B cell (primary cell): ENCODE measurements at regions not wholly inside any gene's neighbourhood (a gene's known extent, or its start where the extent isn't known, plus 50 kb on each side); places are given as distances from the start of the nearest gene placed in this dataset.

Experiments used
- ATAC-seq: fragments of 200-7000 bp; cut with Tn5 transposase; one replicate; pipeline ENCODE4 v1.10.0; 2021; ENCODE audit warnings: low read depth, mild to moderate bottlenecking, moderate number of reproducible peaks, moderate library complexity
- CTCF ChIA-PET: fragments of 350-600 bp; sonication (Branson Sonifier 250); formaldehyde crosslinking; loops from one replicate; lab custom pipeline; 2021; ENCODE audit warnings: antibody characterized with exemption, inconsistent platforms; lab: Charles Lee
- POLR2A ChIA-PET: fragments of 350-600 bp; sonication (Branson Sonifier 250); formaldehyde crosslinking; loops from one replicate; lab custom pipeline; 2021; ENCODE audit warnings: antibody characterized with exemption; lab: Charles Lee
- DNase-seq: peaks from one replicate; pipeline ENCODE4 v3.0.0; 2013
- H2AFZ ChIP-seq: 2 replicates; pipeline ENCODE4 v1.6.1; 2012; ENCODE audit warnings: mild to moderate bottlenecking, low read depth, low read length; ENCODE audit not compliant: insufficient read depth, poor library complexity, severe bottlenecking
- H3K27ac ChIP-seq, 2 donors: 1 replicate in 1 of 2; 2 replicates in 1 of 2; pipeline ENCODE4 v1.5.1; 2012 to 2013; ENCODE audit warnings: low read length in 2 of 2, mild to moderate bottlenecking in 2 of 2, moderate library complexity in 1 of 2
- H3K27me3 ChIP-seq, 4 experiments: fragments of 200-600 bp in 1 of 4; sonication (generic) in 1 of 4; replicated peaks in 1 of 4; 1 replicate in 2 of 4; 2 replicates in 2 of 4; pipeline versions ENCODE4 v1.6.1 to v1.7.0; 2013 to 2016; ENCODE audit warnings: low read length in 3 of 4, mild to moderate bottlenecking in 2 of 4, mixed read lengths in 1 of 4, moderate library complexity in 1 of 4; ENCODE audit not compliant: insufficient read depth in 4 of 4, control insufficient read depth in 3 of 4; ENCODE audit errors: control extremely low read depth in 1 of 4
- H3K36me3 ChIP-seq, 2 experiments: replicated peaks in 1 of 2; 1 replicate in 1 of 2; 2 replicates in 1 of 2; pipeline versions ENCODE4 v1.6.1 to v1.7.1; 2013; ENCODE audit warnings: low read length in 1 of 2; ENCODE audit not compliant: insufficient read depth in 2 of 2, control insufficient read depth in 1 of 2; ENCODE audit errors: control extremely low read depth in 1 of 2, extremely low read depth in 1 of 2
- H3K4me1 ChIP-seq, 2 donors: fragments of 200-600 bp in 1 of 2; sonication (generic) in 1 of 2; 1 replicate in 1 of 2; 2 replicates in 1 of 2; pipeline versions ENCODE4 v1.5.1 to v1.6.1; 2013 to 2017; ENCODE audit warnings: low read length in 2 of 2; ENCODE audit not compliant: control insufficient read depth in 2 of 2, insufficient read depth in 2 of 2
- H3K4me2 ChIP-seq: replicated peaks from 2 replicates; pipeline ENCODE3; 2012; ENCODE audit warnings: mild to moderate bottlenecking, low read depth, low read length; ENCODE audit not compliant: poor library complexity, severe bottlenecking
- H3K4me3 ChIP-seq, 5 experiments: fragments of 200-600 bp in 1 of 5; sonication (generic) in 1 of 5; 1 replicate in 3 of 5; 2 replicates in 2 of 5; pipeline versions ENCODE4 v1.5.1 to v1.7.0; 2011 to 2016; ENCODE audit warnings: low read length in 4 of 5, mild to moderate bottlenecking in 4 of 5, low read depth in 2 of 5, control low read depth in 1 of 5, moderate library complexity in 1 of 5; ENCODE audit not compliant: insufficient read depth in 1 of 5; ENCODE audit errors: control extremely low read depth in 1 of 5, extremely low read depth in 1 of 5
- H3K79me2 ChIP-seq: fragments of 200-600 bp; sonication (generic); one replicate; pipeline ENCODE4 v1.6.0; 2016; ENCODE audit warnings: low read length; ENCODE audit not compliant: control insufficient read depth, insufficient read depth
- H3K9ac ChIP-seq: fragments of 200-600 bp; sonication (generic); 2 replicates; pipeline ENCODE4 v1.6.1; 2017; ENCODE audit warnings: mild to moderate bottlenecking, low read length, moderate library complexity
- H3K9me3 ChIP-seq, 3 donors: one replicate each; pipeline versions ENCODE4 v1.6.1 to v1.7.1; 2013; ENCODE audit warnings: low read length in 2 of 3; ENCODE audit not compliant: control insufficient read depth in 2 of 3, insufficient read depth in 1 of 3; ENCODE audit errors: control extremely low read depth in 1 of 3
- H4K20me1 ChIP-seq: 2 replicates; pipeline ENCODE4 v1.6.0; 2012; ENCODE audit warnings: mild to moderate bottlenecking, low read length; ENCODE audit not compliant: insufficient read depth, control insufficient read depth, poor library complexity, severe bottlenecking
- H3K27ac Mint-ChIP-seq: one replicate; pipeline ENCODE4 v1.8.0; 2021; ENCODE audit warnings: mixed read lengths
- H3K27me3 Mint-ChIP-seq: one replicate; pipeline ENCODE4 v1.8.0; 2021; ENCODE audit warnings: mixed read lengths
- H3K4me1 Mint-ChIP-seq: one replicate; pipeline ENCODE4 v1.8.0; 2021; ENCODE audit warnings: mixed read lengths
- H3K4me3 Mint-ChIP-seq: one replicate; pipeline ENCODE4 v1.8.0; 2021; ENCODE audit warnings: mixed read lengths
- H3K9me3 Mint-ChIP-seq: one replicate; pipeline ENCODE4 v1.8.0; 2022; ENCODE audit warnings: mixed read lengths; ENCODE audit not compliant: insufficient read depth
- CTCF ChIP-seq: fragments of 200-600 bp; IDR thresholded peaks from one replicate; pipeline ENCODE4 v1.8.0; 2022; ENCODE audit warnings: antibody characterized with exemption, mild to moderate bottlenecking
- EZH2 ChIP-seq: IDR thresholded peaks from 2 replicates; pipeline ENCODE4 v1.6.1; 2012; ENCODE audit warnings: borderline replicate concordance, low read depth, mild to moderate bottlenecking, moderate library complexity, low read length; ENCODE audit not compliant: insufficient read depth, poor library complexity, severe bottlenecking
- WGBS: methylation state at CpG from one replicate; pipeline ENCODE4 v1.1.5; 2013; ENCODE audit warnings: missing lambda C conversion rate; ENCODE audit not compliant: insufficient coverage; 5-methylcytosine and 5-hydroxymethylcytosine counted together
- intact Hi-C: fragments of 100-400 bp; cut with micrococcal nuclease; formaldehyde crosslinking; loops from one replicate; pipeline ENCODE4 v1.10.0; 2022

- peak; percentile 60 for DNase-seq
- no CpG with 5 or more reads among the region's 3 CpGs for WGBS
- CTCF ChIA-PET: interaction anchor here (1.0 to 3.2 kb wide), 17 partner anchors 10 to 827 kb away, joined by 3 to 25 read pairs (median 3); no protein-coding TSS in a partner anchor
- TF ChIP-seq CTCF (peak; percentile 80), EZH2 (no peak)
- H3K36me3 ChIP-seq: no peaks in the 10 kb centered on the region
- Mint-ChIP-seq H3K9me3 (no peaks in the 10 kb centered on the region), H3K27me3 (peaks cover 26% of the 10 kb centered on the region), H3K27ac (no peak overlapping the region), H3K4me3 (no peak overlapping the region), H3K4me1 (peaks cover 9% of the 10 kb centered on the region)
- no peak overlapping the region for H3K9ac ChIP-seq
- no peaks in the 10 kb centered on the region for H3K9me3 ChIP-seq
- POLR2A ChIA-PET: no interaction called here
- peaks cover 0 to 31% (median 18%) of the 10 kb centered on the region in 4 experiments for H3K27me3 ChIP-seq
- H3K79me2 ChIP-seq: no peaks in the 10 kb centered on the region
- H3K4me2 ChIP-seq: no peak overlapping the region
- no peak overlapping the region for H3K27ac ChIP-seq
- H3K4me1 ChIP-seq: peaks cover under 1 to 3% of the 10 kb centered on the region in 2 donors
- intact Hi-C loops: loop anchor here (1.0 to 10.0 kb wide), 4 partner anchors 251 to 745 kb away; no protein-coding TSS in a partner anchor
- no peaks in the 10 kb centered on the region for H4K20me1 ChIP-seq
- no peak overlapping the region for H3K4me3 ChIP-seq
- no peak overlapping the region for H2AFZ ChIP-seq
- no peak for ATAC-seq
Observed at GRCh38 chr7:21256310-21256877, 171.5 kb upstream of the SP4 start.

- H3K27me3 Mint-ChIP-seq: no peaks in the 10 kb centered on the region
- Histone ChIP-seq H3K9ac (no peak overlapping the region), H3K27me3 (no peaks in the 10 kb centered on the region), H3K27ac (no peak overlapping the region), H3K4me2 (no peak overlapping the region), H3K36me3 (no peaks in the 10 kb centered on the region), H3K4me1 (peaks cover 12% of the 10 kb centered on the region in 2 donors), H2AFZ (no peak overlapping the region), H3K79me2 (no peaks in the 10 kb centered on the region), H4K20me1 (no peaks in the 10 kb centered on the region), H3K4me3 (no peak overlapping the region), H3K9me3 (no peaks in the 10 kb centered on the region)
- H3K27ac Mint-ChIP-seq: no peak overlapping the region
- ATAC-seq (no peak), DNase-seq (no peak)
- peaks cover 14% of the 10 kb centered on the region for H3K4me1 Mint-ChIP-seq
- no peak overlapping the region for H3K4me3 Mint-ChIP-seq
- ChIA-PET CTCF (interaction anchor here (0.6 to 5.0 kb wide), 12 partner anchors 9 to 822 kb away, joined by 3 to 28 read pairs (median 4); partner anchors contain the start of gene SP4), POLR2A (interaction anchor here (0.7 kb wide), 1 partner anchor 607 kb away, joined by 4 read pairs; no protein-coding TSS in a partner anchor)
- TF ChIP-seq EZH2 (no peak), CTCF (no peak)
- intact Hi-C loops: loop anchor here (1.0 to 2.0 kb wide), 6 partner anchors 92 to 740 kb away; partner anchors contain the start of gene SP4
- WGBS: no CpG with 5 or more reads among the region's 1 CpG
- H3K9me3 Mint-ChIP-seq: no peaks in the 10 kb centered on the region
Observed at GRCh38 chr7:21260939-21261338, 166.9 kb upstream of the SP4 start.
